Kidney epithelial cell (primary cell): ENCODE measurements at regions not wholly inside any gene's neighbourhood (a gene's known extent, or its start where the extent isn't known, plus 50 kb on each side); places are given as distances from the start of the nearest gene placed in this dataset.
"Not testable (repeated sequence)": the region's sequence is repeated elsewhere in the genome, so short reads cannot be mapped to it uniquely, and the experiment has no call there.

Source experiments
- DNase-seq: peaks from one replicate; pipeline ENCODE4 v3.0.0-alpha.2; 2010; ENCODE audit warnings: low read depth
- H3K27me3 ChIP-seq: 2 replicates; pipeline ENCODE4 v1.6.0; 2011; ENCODE audit warnings: low read length; ENCODE audit not compliant: control insufficient read depth, insufficient read depth
- H3K36me3 ChIP-seq: 2 replicates; pipeline ENCODE4 v1.5.1; 2011; ENCODE audit warnings: low read length; ENCODE audit not compliant: control insufficient read depth, insufficient read depth
- H3K4me3 ChIP-seq: 2 replicates; pipeline ENCODE4 v1.5.1; 2011; ENCODE audit warnings: low read depth, mild to moderate bottlenecking, control low read depth, low read length
- TF ChIP-seq, protein P1 (sequence below): IDR thresholded peaks from 2 replicates; pipeline ENCODE4 v1.5.1; 2011; ENCODE audit warnings: mild to moderate bottlenecking, moderate library complexity, low read length, control low read depth, inconsistent platforms; ENCODE audit not compliant: insufficient read depth, poor library complexity, severe bottlenecking

DNA sequence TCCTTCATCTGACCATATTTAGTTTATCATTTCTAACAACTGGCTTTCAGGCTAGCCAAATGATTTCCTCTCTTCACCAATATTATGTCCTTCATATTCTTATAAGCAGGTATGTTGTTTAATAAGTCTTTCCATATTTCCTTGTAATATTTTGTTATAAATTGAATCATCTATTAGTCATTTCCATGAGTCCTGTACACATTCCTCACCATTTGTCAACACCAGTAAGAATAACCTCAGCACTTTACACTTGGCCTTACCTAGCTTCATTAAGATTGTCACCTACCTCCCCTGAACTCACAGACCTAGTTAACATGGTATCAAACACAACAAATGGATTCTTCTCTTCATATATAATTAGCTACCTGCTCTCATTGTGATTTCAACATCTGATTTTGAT is 282.3 kb downstream of the SEMA3D start:
- Histone ChIP-seq H3K27me3 (no peaks in the 10 kb centered on the region), H3K36me3 (no peaks in the 10 kb centered on the region), H3K4me3 (no peak overlapping the region)
- no peak for DNase-seq
- TF ChIP-seq, protein P1, sequence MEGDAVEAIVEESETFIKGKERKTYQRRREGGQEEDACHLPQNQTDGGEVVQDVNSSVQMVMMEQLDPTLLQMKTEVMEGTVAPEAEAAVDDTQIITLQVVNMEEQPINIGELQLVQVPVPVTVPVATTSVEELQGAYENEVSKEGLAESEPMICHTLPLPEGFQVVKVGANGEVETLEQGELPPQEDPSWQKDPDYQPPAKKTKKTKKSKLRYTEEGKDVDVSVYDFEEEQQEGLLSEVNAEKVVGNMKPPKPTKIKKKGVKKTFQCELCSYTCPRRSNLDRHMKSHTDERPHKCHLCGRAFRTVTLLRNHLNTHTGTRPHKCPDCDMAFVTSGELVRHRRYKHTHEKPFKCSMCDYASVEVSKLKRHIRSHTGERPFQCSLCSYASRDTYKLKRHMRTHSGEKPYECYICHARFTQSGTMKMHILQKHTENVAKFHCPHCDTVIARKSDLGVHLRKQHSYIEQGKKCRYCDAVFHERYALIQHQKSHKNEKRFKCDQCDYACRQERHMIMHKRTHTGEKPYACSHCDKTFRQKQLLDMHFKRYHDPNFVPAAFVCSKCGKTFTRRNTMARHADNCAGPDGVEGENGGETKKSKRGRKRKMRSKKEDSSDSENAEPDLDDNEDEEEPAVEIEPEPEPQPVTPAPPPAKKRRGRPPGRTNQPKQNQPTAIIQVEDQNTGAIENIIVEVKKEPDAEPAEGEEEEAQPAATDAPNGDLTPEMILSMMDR = no peak

DNA sequence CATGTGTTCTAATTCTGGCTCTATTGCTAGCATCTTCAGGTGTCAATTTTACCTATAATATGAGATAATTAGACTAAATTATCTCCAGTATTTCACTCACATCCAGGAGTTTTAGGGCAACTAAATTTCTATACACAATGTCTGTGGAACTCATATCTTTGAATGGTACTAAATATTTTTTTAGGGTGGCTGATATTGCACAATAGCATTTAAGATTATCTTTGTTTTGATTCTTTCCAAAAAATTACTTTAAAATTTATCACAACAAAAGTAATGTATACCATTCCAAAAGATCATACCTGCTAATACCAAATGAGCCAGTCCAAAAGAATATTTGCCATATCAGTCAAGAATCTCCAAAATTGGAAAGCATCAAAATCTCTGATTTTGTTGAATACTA is 285.5 kb downstream of the SEMA3D start:
- no peak overlapping the region for H3K4me3 ChIP-seq
- H3K36me3 ChIP-seq = no peaks in the 10 kb centered on the region
- no peaks in the 10 kb centered on the region for H3K27me3 ChIP-seq
- TF ChIP-seq, protein P1 = no peak
- DNase-seq = no peak

DNA sequence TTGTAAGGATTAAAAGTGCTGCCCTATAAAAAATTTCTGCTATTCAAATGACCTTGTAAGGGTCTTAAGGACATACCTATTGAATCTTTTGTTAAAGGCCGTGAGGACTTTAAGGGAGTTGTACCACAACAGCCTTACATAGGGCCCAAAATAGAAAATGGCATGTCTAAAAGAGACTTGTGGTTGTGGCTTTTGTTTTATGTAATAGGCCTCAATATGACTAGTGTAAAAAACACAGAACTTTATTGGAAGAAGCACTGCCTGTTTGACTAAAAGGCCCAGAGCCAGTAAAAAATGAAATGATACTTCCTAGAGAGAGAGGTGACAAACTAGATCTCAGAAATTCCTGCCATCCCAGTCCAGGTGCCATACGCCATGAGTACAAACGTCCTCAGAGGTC is 286.6 kb downstream of the SEMA3D start:
- H3K27me3 ChIP-seq = no peaks in the 10 kb centered on the region
- no peaks in the 10 kb centered on the region for H3K36me3 ChIP-seq
- DNase-seq = no peak
- TF ChIP-seq, protein P1 = no peak
- H3K4me3 ChIP-seq = no peak overlapping the region

DNA sequence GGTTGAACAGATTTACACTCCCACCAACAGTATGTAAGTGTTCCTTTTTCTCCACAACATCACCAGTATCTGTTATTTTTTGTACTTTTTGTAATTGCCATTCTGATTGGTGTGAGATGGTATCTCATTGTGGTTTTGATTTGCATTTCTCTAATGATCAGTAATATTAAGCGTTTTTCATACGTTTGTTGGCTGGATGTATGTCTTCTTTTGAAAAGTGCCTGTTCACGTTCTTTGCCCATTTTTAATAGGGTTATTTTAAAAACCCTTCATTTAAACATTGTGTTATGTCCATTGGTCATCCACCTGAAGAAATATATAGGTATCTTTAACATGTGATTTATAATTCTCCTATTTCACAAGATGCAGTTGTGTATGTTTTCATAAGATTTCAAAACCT is 291.3 kb downstream of the SEMA3D start:
- Histone ChIP-seq H3K27me3 (no peaks in the 10 kb centered on the region), H3K36me3 (no peaks in the 10 kb centered on the region), H3K4me3 (no peak overlapping the region)
- TF ChIP-seq, protein P1 = no peak
- no peak for DNase-seq

DNA sequence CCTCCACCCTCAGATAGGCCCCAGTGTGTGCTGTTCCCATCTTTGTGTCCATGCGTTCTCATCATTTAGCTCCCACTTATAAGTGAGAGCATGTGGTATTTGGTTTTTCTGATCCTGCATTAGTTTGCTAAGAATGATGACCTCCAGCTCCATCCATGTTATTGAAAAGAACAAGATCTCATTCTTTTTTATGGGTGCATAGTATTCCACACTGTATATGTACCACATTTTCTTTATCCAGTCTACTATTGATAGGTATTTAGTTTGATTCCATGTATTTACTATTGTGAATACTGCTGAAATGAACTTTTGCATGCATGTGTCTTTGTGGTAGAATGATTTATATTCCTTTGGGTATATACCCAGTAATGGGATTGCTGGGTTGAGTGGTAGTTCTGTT is 303.3 kb downstream of the SEMA3D start:
- not testable (repeated sequence) for DNase-seq, H3K27me3 ChIP-seq, H3K36me3 ChIP-seq, H3K4me3 ChIP-seq

DNA sequence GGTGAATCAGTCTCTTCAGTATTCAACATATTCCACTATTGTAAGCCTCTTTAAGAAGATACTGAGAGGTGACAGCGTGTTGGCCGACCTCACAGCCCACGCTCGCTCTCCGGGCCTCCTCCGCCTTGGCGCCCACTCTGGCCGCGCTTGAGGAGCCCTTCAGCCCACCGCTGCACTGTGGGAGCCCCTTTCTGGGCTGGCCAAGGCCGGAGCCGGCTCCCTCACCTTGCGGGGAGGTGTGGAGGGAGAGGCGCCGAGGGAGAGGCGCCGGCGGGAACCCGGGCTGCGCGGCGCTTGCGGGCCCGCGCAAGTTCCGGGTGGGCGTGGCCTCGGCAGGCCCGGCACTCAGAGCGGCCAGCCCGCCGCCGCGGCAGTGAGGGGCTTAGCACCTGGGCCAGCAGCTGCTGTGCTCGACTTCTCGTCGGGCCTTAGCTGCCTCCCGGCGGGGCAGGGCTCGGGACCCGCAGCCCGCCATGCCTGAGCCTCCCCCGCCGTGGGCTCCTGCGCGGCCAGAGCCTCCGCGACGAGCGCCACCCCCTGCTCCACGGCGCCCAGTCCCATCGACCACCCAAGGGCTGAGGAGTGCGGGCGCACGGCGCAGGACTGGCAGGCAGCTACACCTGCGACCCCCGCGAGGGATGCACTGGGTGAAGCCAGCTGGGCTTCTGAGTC is 306.4 kb downstream of the SEMA3D start:
- H3K27me3 ChIP-seq, H3K36me3 ChIP-seq, H3K4me3 ChIP-seq, DNase-seq: not testable (repeated sequence)

DNA sequence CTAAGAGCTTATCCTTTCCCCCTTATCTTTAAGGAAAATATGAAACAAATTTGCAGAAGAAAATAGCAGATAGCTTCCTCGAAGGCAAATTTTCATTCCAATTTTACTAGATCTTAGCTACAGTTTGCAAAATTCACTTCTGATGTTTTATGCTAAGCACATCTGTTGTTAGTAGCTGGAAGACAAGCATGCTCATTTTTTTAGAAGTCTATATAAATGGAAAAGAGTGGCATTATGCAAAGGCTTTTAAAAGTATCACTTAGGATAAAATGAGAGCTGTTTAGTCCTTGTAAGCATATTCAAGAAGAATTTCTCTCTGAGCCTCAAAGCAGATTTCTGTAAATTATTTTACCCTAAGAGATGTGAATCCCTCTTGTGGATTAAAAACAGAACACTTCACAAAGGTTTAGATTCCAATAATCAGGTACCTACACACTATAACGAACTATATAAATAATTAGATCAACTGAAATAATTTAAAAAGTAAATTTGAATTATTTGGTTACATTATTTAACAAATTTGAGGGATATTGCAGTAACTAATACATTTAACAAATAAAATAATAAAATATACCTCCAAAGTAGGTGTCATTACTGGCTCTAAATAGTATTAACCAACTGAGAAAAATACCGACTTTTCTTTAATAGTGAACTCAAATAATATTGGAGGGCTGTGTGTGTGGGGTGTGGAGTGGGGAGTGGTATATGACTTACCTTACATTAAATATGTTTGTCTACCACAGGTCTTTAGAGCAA is 307.1 kb downstream of the SEMA3D start:
- TF ChIP-seq, protein P1 = no peak
- no peaks in the 10 kb centered on the region for H3K27me3 ChIP-seq
- no peaks in the 10 kb centered on the region for H3K36me3 ChIP-seq
- H3K4me3 ChIP-seq = no peak overlapping the region
- no peak for DNase-seq
